ENCODE measurements at regions not wholly inside any gene's neighbourhood (a gene's known extent, or its start where the extent isn't known, plus 50 kb on each side); places are given as distances from the start of the nearest gene placed in this dataset.

GRCh38 chr6:104558746-104559145 is 301.0 kb downstream of the HACE1 start:
- TF ChIP-seq EZH2 (IDR thresholded peaks at IDR 0.05; ENCODE audit: low read depth, low read length, severe bottlenecking) (no peak), POLR2A (IDR thresholded peaks at IDR 0.05; ENCODE audit: control extremely low read depth in 1 of 2, low read depth in 2 of 2, low read length in 2 of 2) (no peak), RAD21 (IDR thresholded peaks at IDR 0.05 in 1 of 2, conservative IDR thresholded peaks at IDR 0.05 in 1 of 2; ENCODE audit: low read depth in 2 of 2, low read length in 2 of 2) (no peak), SP1 (IDR thresholded peaks at IDR 0.05; ENCODE audit: low read depth, low read length) (no peak)
- TF ChIP-seq, protein P1, sequence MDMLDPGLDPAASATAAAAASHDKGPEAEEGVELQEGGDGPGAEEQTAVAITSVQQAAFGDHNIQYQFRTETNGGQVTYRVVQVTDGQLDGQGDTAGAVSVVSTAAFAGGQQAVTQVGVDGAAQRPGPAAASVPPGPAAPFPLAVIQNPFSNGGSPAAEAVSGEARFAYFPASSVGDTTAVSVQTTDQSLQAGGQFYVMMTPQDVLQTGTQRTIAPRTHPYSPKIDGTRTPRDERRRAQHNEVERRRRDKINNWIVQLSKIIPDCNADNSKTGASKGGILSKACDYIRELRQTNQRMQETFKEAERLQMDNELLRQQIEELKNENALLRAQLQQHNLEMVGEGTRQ (IDR thresholded peaks at IDR 0.05; ENCODE audit: low read length) = no peak

Data from H1 (cell line).